A549 (cell line): ENCODE measurements at regions not wholly inside any gene's neighbourhood (a gene's known extent, or its start where the extent isn't known, plus 50 kb on each side); places are given as distances from the start of the nearest gene placed in this dataset.

Experiments used
- ATAC-seq, 2 experiments: fragments of 200-7000 bp in 1 of 2; fragments of >200 bp in 1 of 2; cut with Nextera tagmentation in 1 of 2; cut with Tn5 transposase in 1 of 2; 3 replicates each; pipeline versions ENCODE4 v1.8.0 to v1.9.1; 2018 to 2020; ENCODE audit warnings: mild to moderate bottlenecking in 1 of 2, moderate library complexity in 1 of 2
- CTCF ChIA-PET: fragments of 300-600 bp; sonication (Branson Sonifier 250); formaldehyde crosslinking; extraction: SDS; loops from one replicate; lab custom pipeline; 2021; ENCODE audit warnings: antibody characterized with exemption, inconsistent platforms; lab: Yijun Ruan, JAX
- POLR2A ChIA-PET: fragments of 350-600 bp; formaldehyde crosslinking; extraction: SDS; loops from one replicate; lab custom pipeline; 2021; ENCODE audit warnings: antibody characterized with exemption, inconsistent platforms; lab: Yijun Ruan, JAX
- DNase-seq, 2 experiments: peaks; one replicate each; pipeline versions ENCODE4 v3.0.0 to v3.0.0-alpha.2; 2011 to 2016; ENCODE audit warnings: low read depth in 1 of 2, low spot score in 1 of 2
- FAIRE-seq: peaks from 2 replicates; lab custom pipeline; 2011; peaks lifted over from hg19 to GRCh38; lab: Jason Lieb, UNC
- H3K27ac ChIP-seq, 2 experiments: fragments of >200 bp; sonication (Bioruptor Twin); formaldehyde crosslinking; 3 replicates each; pipeline ENCODE4 v1.5.1; 2016 to 2017
- H3K4me1 ChIP-seq: fragments of >200 bp; sonication (Bioruptor Twin); formaldehyde crosslinking; 3 replicates; pipeline ENCODE4 v1.6.1; 2016
- H3K4me2 ChIP-seq: fragments of >200 bp; sonication (Bioruptor Twin); formaldehyde crosslinking; 3 replicates; pipeline ENCODE4 v1.6.1; 2016
- H3K4me3 ChIP-seq: fragments of >200 bp; sonication (Bioruptor Twin); formaldehyde crosslinking; 3 replicates; pipeline ENCODE4 v1.5.1; 2016
- H3K9me3 ChIP-seq: fragments of >200 bp; sonication (Bioruptor Twin); formaldehyde crosslinking; 3 replicates; pipeline ENCODE4 v1.6.1; 2016
- CBX8 ChIP-seq: fragments of 200-600 bp; sonication (generic); IDR thresholded peaks from 2 replicates; pipeline ENCODE4 v1.6.1; 2016
- CEBPB ChIP-seq, 2 experiments: fragments of >200 bp in 1 of 2; sonication (Bioruptor Twin) in 1 of 2; formaldehyde crosslinking in 1 of 2; IDR thresholded peaks; 2 replicates each; pipeline ENCODE4 v1.6.1; 2012 to 2016
- CHD2 ChIP-seq: fragments of 150-350 bp; IDR thresholded peaks from 2 replicates; pipeline ENCODE4 v1.6.1; 2014; ENCODE audit warnings: low read length; ENCODE audit not compliant: partially characterized antibody
- EHF ChIP-seq: fragments of 250-450 bp; sonication (Bioruptor Pico); IDR thresholded peaks from 2 replicates; pipeline ENCODE4 v1.5.0; 2020; ENCODE audit warnings: mild to moderate bottlenecking
- EP300 ChIP-seq, 2 experiments: fragments of >200 bp; sonication (Bioruptor Twin); formaldehyde crosslinking; IDR thresholded peaks; 2 replicates in 1 of 2; 3 replicates in 1 of 2; pipeline ENCODE4 v1.6.1; 2016 to 2017
- FOSL2 ChIP-seq, 2 experiments: fragments of 450-650 bp in 1 of 2; fragments of >200 bp in 1 of 2; sonication (Bioruptor Twin) in 1 of 2; formaldehyde crosslinking; IDR thresholded peaks; 2 replicates each; pipeline versions ENCODE4 v1.5.0 to v1.6.1; 2016 to 2020; ENCODE audit warnings: mild to moderate bottlenecking in 1 of 2, moderate library complexity in 1 of 2
- GATA3 ChIP-seq: IDR thresholded peaks from 2 replicates; pipeline ENCODE4 v1.6.1; 2012; ENCODE audit warnings: borderline replicate concordance
- HEYL ChIP-seq: fragments of 250-450 bp; sonication (Bioruptor Pico); IDR thresholded peaks from 2 replicates; pipeline ENCODE4 v1.8.0; 2021; ENCODE audit warnings: mild to moderate bottlenecking, moderate library complexity
- HOXA7 ChIP-seq: fragments of 250-450 bp; sonication (Bioruptor Pico); IDR thresholded peaks from 2 replicates; pipeline ENCODE4 v1.5.0; 2020; ENCODE audit warnings: mild to moderate bottlenecking, moderate library complexity
- HOXB13 ChIP-seq: fragments of 250-450 bp; sonication (Bioruptor Pico); IDR thresholded peaks from 2 replicates; pipeline ENCODE4 v1.5.0; 2020; ENCODE audit warnings: low read depth, mild to moderate bottlenecking, moderate library complexity
- JUNB ChIP-seq: fragments of >200 bp; sonication (Bioruptor Twin); formaldehyde crosslinking; IDR thresholded peaks from 2 replicates; pipeline ENCODE4 v1.6.1; 2016
- KDM5A ChIP-seq: fragments of 200-600 bp; sonication (generic); IDR thresholded peaks from 2 replicates; pipeline ENCODE4 v1.6.1; 2016; ENCODE audit warnings: antibody characterized with exemption, mild to moderate bottlenecking
- MAFK ChIP-seq: fragments of 450-650 bp; IDR thresholded peaks from 2 replicates; pipeline ENCODE4 v1.6.1; 2014; ENCODE audit not compliant: partially characterized antibody
- MAX ChIP-seq: IDR thresholded peaks from 2 replicates; pipeline ENCODE4 v1.6.1; 2012
- MYC ChIP-seq: IDR thresholded peaks from 2 replicates; pipeline ENCODE4 v1.6.1; 2012; ENCODE audit warnings: mild to moderate bottlenecking, inconsistent platforms, low read length, improper control_type of control experiment, borderline replicate concordance
- POLR2AphosphoS2 ChIP-seq: conservative IDR thresholded peaks from 2 replicates; pipeline ENCODE4 v1.6.1; 2012; ENCODE audit warnings: low read length, improper control_type of control experiment, inconsistent platforms
- RCOR1 ChIP-seq: fragments of 150-350 bp; IDR thresholded peaks from 2 replicates; pipeline ENCODE4 v1.6.1; 2014; ENCODE audit warnings: antibody characterized with exemption, low read length, low read depth
- REST ChIP-seq: fragments of 200-600 bp; sonication (generic); IDR thresholded peaks from 2 replicates; pipeline ENCODE4 v1.6.1; 2016; ENCODE audit warnings: antibody characterized with exemption, mild to moderate bottlenecking, moderate library complexity
- RNF2 ChIP-seq: fragments of 200-600 bp; sonication (generic); IDR thresholded peaks from 2 replicates; pipeline ENCODE4 v1.6.1; 2016; ENCODE audit warnings: low read depth, mild to moderate bottlenecking, antibody characterized with exemption, moderate library complexity, borderline replicate concordance
- SREBF2 ChIP-seq: fragments of 450-650 bp; IDR thresholded peaks from 2 replicates; pipeline ENCODE4 v1.6.1; 2014; ENCODE audit warnings: mild to moderate bottlenecking, moderate library complexity
- TFCP2L1 ChIP-seq: fragments of 250-450 bp; sonication (Bioruptor Pico); IDR thresholded peaks from 2 replicates; pipeline ENCODE4 v1.5.0; 2021; ENCODE audit warnings: mild to moderate bottlenecking
- ZFP36 ChIP-seq: fragments of 450-650 bp; IDR thresholded peaks from 2 replicates; pipeline ENCODE4 v1.6.1; 2014; ENCODE audit warnings: borderline replicate concordance; ENCODE audit not compliant: partially characterized antibody
- WGBS: methylation state at CpG from one replicate; pipeline ENCODE4 v1.1.6; 2017; ENCODE audit errors: missing lambda C conversion rate; 5-methylcytosine and 5-hydroxymethylcytosine counted together
- TF ChIP-seq, protein P1 (sequence below): fragments of >200 bp; sonication (Bioruptor Twin); formaldehyde crosslinking; IDR thresholded peaks from 3 replicates; pipeline ENCODE4 v1.5.1; 2016
- TF ChIP-seq, protein P2 (sequence below): fragments of 150-350 bp; IDR thresholded peaks from 2 replicates; pipeline ENCODE4 v1.6.1; 2014; ENCODE audit warnings: low read depth, mild to moderate bottlenecking, low read length
- TF ChIP-seq, protein P3 (sequence below): fragments of 450-650 bp; IDR thresholded peaks from 2 replicates; pipeline ENCODE4 v1.6.1; 2014; ENCODE audit warnings: antibody characterized with exemption

- H3K27ac ChIP-seq, result no peak overlapping the region
- DNase-seq (no peak), FAIRE-seq (no peak), ATAC-seq (no peak)
- H3K4me1 ChIP-seq, result no peaks in the 10 kb centered on the region
- whole genome bisulfite sequencing, result 15% methylated on average over 5 of the region's 5 CpGs
- no peaks in the 10 kb centered on the region for H3K9me3 ChIP-seq
- no peak overlapping the region for H3K4me2 ChIP-seq
- H3K4me3 ChIP-seq, result no peak overlapping the region
- no peak for TF ChIP-seq MAX
- no peak for TF ChIP-seq JUNB
- TF ChIP-seq, protein P1, sequence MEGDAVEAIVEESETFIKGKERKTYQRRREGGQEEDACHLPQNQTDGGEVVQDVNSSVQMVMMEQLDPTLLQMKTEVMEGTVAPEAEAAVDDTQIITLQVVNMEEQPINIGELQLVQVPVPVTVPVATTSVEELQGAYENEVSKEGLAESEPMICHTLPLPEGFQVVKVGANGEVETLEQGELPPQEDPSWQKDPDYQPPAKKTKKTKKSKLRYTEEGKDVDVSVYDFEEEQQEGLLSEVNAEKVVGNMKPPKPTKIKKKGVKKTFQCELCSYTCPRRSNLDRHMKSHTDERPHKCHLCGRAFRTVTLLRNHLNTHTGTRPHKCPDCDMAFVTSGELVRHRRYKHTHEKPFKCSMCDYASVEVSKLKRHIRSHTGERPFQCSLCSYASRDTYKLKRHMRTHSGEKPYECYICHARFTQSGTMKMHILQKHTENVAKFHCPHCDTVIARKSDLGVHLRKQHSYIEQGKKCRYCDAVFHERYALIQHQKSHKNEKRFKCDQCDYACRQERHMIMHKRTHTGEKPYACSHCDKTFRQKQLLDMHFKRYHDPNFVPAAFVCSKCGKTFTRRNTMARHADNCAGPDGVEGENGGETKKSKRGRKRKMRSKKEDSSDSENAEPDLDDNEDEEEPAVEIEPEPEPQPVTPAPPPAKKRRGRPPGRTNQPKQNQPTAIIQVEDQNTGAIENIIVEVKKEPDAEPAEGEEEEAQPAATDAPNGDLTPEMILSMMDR, result no peak
- no peak for TF ChIP-seq MYC
- TF ChIP-seq RNF2, result no peak
- no peak for TF ChIP-seq HEYL (CRISPR knock-in tag)
- no peak for TF ChIP-seq RCOR1
- no peak for TF ChIP-seq HOXB13
- TF ChIP-seq ZFP36, result no peak
- ChIA-PET CTCF (no interaction called here), POLR2A (no interaction called here)
These were observed 89.5 kb downstream of the SLIT2 start for GRCh38 chr4:20341134-20341738.

- POLR2A ChIA-PET, result no interaction called here
- Histone ChIP-seq H3K9me3 (no peaks in the 10 kb centered on the region), H3K4me3 (no peak overlapping the region), H3K4me1 (no peaks in the 10 kb centered on the region), H3K27ac (no peak overlapping the region), H3K4me2 (no peak overlapping the region)
- CTCF ChIA-PET, result no interaction called here
- WGBS, result 13% methylated on average over 2 of the region's 2 CpGs
- TF ChIP-seq JUNB (no peak), POLR2AphosphoS2 (no peak), KDM5A (no peak), HOXB13 (no peak), SREBF2 (no peak), MAFK (no peak), REST (no peak), TFCP2L1 (no peak), EHF (CRISPR knock-in tag) (no peak), FOSL2 (IDR thresholded peaks at IDR 0.05) (no peak), FOSL2 (CRISPR knock-in tag; IDR thresholded peaks at IDR 0.05) (no peak), HOXA7 (CRISPR knock-in tag) (no peak), CBX8 (no peak), EP300 (IDR thresholded peaks at IDR 0.05) (no peak), HEYL (CRISPR knock-in tag) (no peak), GATA3 (no peak), CEBPB (IDR thresholded peaks at IDR 0.05) (no peak), CHD2 (no peak)
- TF ChIP-seq, protein P1, result no peak
- TF ChIP-seq, protein P2, sequence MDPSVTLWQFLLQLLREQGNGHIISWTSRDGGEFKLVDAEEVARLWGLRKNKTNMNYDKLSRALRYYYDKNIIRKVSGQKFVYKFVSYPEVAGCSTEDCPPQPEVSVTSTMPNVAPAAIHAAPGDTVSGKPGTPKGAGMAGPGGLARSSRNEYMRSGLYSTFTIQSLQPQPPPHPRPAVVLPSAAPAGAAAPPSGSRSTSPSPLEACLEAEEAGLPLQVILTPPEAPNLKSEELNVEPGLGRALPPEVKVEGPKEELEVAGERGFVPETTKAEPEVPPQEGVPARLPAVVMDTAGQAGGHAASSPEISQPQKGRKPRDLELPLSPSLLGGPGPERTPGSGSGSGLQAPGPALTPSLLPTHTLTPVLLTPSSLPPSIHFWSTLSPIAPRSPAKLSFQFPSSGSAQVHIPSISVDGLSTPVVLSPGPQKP, result no peak
- TF ChIP-seq, protein P3, sequence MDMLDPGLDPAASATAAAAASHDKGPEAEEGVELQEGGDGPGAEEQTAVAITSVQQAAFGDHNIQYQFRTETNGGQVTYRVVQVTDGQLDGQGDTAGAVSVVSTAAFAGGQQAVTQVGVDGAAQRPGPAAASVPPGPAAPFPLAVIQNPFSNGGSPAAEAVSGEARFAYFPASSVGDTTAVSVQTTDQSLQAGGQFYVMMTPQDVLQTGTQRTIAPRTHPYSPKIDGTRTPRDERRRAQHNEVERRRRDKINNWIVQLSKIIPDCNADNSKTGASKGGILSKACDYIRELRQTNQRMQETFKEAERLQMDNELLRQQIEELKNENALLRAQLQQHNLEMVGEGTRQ, result no peak
- FAIRE-seq (no peak), ATAC-seq (no peak), DNase-seq (no peak)
These were observed 95.8 kb downstream of the SLIT2 start for GRCh38 chr4:20347531-20347930.
